ENCODE measurements at regions not wholly inside any gene's neighbourhood (a gene's known extent, or its start where the extent isn't known, plus 50 kb on each side); places are given as distances from the start of the nearest gene placed in this dataset.

GRCh38 chr17:72407931-72408330 lies 287.1 kb downstream of the SOX9 start:
- no peak for ATAC-seq
- TF ChIP-seq POU6F1 (CRISPR knock-in tag; IDR thresholded peaks at IDR 0.05; ENCODE audit: borderline replicate concordance, low read depth), result no peak
- no peak for TF ChIP-seq CREB5 (CRISPR knock-in tag; IDR thresholded peaks at IDR 0.05; ENCODE audit: low read depth)

- no peak for ATAC-seq
- TF ChIP-seq ZNF70 (CRISPR knock-in tag; IDR thresholded peaks at IDR 0.05) (no peak), ZFP30 (CRISPR knock-in tag; IDR thresholded peaks at IDR 0.05) (no peak), CSDC2 (CRISPR knock-in tag; IDR thresholded peaks at IDR 0.05) (no peak)
Observed at GRCh38 chr17:72408641-72409040, 287.8 kb downstream of the SOX9 start.

GRCh38 chr17:72409405-72410002 lies 288.7 kb downstream of the SOX9 start:
- ATAC-seq, result no peak
- TF ChIP-seq PATZ1 (CRISPR knock-in tag; IDR thresholded peaks at IDR 0.05; ENCODE audit: borderline replicate concordance) (no peak), ZNF8 (CRISPR knock-in tag; IDR thresholded peaks at IDR 0.05) (no peak), ZNF565 (CRISPR knock-in tag; conservative IDR thresholded peaks at IDR 0.05; ENCODE audit: low read depth) (no peak), ZFP3 (CRISPR knock-in tag; IDR thresholded peaks at IDR 0.05) (no peak), TOX (CRISPR knock-in tag; IDR thresholded peaks at IDR 0.05; ENCODE audit: borderline replicate concordance) (no peak), POU6F1 (CRISPR knock-in tag; IDR thresholded peaks at IDR 0.05; ENCODE audit: borderline replicate concordance, low read depth) (no peak), TCF4 (CRISPR knock-in tag; IDR thresholded peaks at IDR 0.05; ENCODE audit: borderline replicate concordance) (no peak), OSR1 (CRISPR knock-in tag; IDR thresholded peaks at IDR 0.05) (no peak), ISL1 (CRISPR knock-in tag; IDR thresholded peaks at IDR 0.05) (no peak), CREB5 (CRISPR knock-in tag; IDR thresholded peaks at IDR 0.05; ENCODE audit: low read depth) (no peak), ESRRG (CRISPR knock-in tag; IDR thresholded peaks at IDR 0.05) (no peak), GLIS3 (CRISPR knock-in tag; IDR thresholded peaks at IDR 0.05) (no peak), ZC3H10 (CRISPR knock-in tag; IDR thresholded peaks at IDR 0.05) (no peak), ARNTL (CRISPR knock-in tag; IDR thresholded peaks at IDR 0.05; ENCODE audit: borderline replicate concordance, low read depth) (no peak)

- ATAC-seq, result no peak
- TF ChIP-seq BACH2 (CRISPR knock-in tag; IDR thresholded peaks at IDR 0.05; ENCODE audit: borderline replicate concordance) (no peak), TOX (CRISPR knock-in tag; IDR thresholded peaks at IDR 0.05; ENCODE audit: borderline replicate concordance) (no peak), CREB5 (CRISPR knock-in tag; IDR thresholded peaks at IDR 0.05; ENCODE audit: low read depth) (no peak), ZFP3 (CRISPR knock-in tag; IDR thresholded peaks at IDR 0.05) (no peak), ZFP30 (CRISPR knock-in tag; IDR thresholded peaks at IDR 0.05) (no peak), ZNF8 (CRISPR knock-in tag; IDR thresholded peaks at IDR 0.05) (no peak), ZC3H10 (CRISPR knock-in tag; IDR thresholded peaks at IDR 0.05) (no peak), RARB (CRISPR knock-in tag; IDR thresholded peaks at IDR 0.05) (no peak), POU6F1 (CRISPR knock-in tag; IDR thresholded peaks at IDR 0.05; ENCODE audit: borderline replicate concordance, low read depth) (no peak), TSHZ2 (CRISPR knock-in tag; IDR thresholded peaks at IDR 0.05) (no peak), ZNF565 (CRISPR knock-in tag; conservative IDR thresholded peaks at IDR 0.05; ENCODE audit: low read depth) (no peak), GLIS3 (CRISPR knock-in tag; IDR thresholded peaks at IDR 0.05) (no peak), ESRRG (CRISPR knock-in tag; IDR thresholded peaks at IDR 0.05) (no peak), CSDC2 (CRISPR knock-in tag; IDR thresholded peaks at IDR 0.05) (no peak), ZNF70 (CRISPR knock-in tag; IDR thresholded peaks at IDR 0.05) (no peak)
Observed at GRCh38 chr17:72411124-72411563, 290.3 kb downstream of the SOX9 start.
